GM12892 (cell line): ENCODE measurements at regions not wholly inside any gene's neighbourhood (a gene's known extent, or its start where the extent isn't known, plus 50 kb on each side); places are given as distances from the start of the nearest gene placed in this dataset.

Source experiments
- POLR2A ChIP-seq: IDR thresholded peaks from 2 replicates; pipeline ENCODE4 v1.6.1; 2011; ENCODE audit warnings: low read depth, low read length, control low read depth
- POLR2AphosphoS5 ChIP-seq: IDR thresholded peaks from 2 replicates; pipeline ENCODE4 v1.6.1; 2011; ENCODE audit warnings: low read depth, low read length, control low read depth

- TF ChIP-seq POLR2AphosphoS5, result no peak
- no peak for TF ChIP-seq POLR2A
These were observed 93.6 kb upstream of the KCNJ16 start for GRCh38 chr17:69981441-69981840.
